HG02973 (cell line): ENCODE measurements at regions not wholly inside any gene's neighbourhood (a gene's known extent, or its start where the extent isn't known, plus 50 kb on each side); places are given as distances from the start of the nearest gene placed in this dataset.
"Not testable (repeated sequence)": the region's sequence is repeated elsewhere in the genome, so short reads cannot be mapped to it uniquely, and the experiment has no call there.

Source experiments
- ATAC-seq: cut with Tn5 transposase; IDR thresholded peaks from one replicate; pipeline ENCODE4 v1.9.1; 2021; ENCODE audit warnings: moderate library complexity; ENCODE audit not compliant: unreplicated experiment

DNA sequence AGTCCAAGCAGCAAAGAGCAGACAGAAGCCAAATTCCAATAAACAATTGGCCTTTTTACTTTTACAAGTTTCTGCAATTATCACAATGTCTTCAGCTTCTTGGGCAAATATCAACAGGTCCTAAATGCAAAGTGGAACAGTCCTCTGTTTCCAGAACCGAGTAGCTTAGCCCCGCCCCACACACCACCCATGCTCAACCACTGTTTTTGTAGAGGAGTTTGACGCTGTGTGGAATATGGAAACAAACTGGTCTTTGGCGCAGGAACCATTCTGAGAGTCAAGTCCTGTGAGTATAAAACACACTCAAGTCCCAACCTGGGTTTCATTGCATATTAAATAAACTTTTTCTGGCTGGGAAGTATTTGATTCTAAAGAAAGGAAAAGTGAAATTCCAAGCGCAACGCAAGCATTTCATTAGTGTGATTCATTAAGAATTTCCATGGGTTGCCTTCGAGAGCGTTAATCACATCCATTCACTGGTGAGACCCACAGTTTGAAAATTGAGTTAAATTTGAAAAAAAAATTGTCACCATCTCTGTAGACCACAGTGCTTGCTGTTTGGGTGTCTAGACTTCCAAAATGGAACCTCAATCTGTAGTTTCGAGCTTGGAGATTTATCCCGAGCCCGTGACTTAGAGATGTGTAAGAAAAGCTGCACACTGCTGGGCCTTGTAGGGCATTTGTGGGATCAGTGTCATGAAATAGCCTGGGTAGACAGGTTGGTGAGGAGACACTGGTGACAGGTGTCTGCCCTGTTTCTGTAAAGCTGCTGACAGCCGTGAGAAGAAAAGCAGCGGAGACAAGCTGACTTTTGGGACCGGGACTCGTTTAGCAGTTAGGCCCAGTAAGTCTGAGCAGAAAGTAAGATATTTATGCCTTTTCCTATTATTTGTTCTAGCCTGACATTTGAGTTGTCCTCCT lies 96.1 kb downstream of the DAD1 start:
- no peak for ATAC-seq

DNA sequence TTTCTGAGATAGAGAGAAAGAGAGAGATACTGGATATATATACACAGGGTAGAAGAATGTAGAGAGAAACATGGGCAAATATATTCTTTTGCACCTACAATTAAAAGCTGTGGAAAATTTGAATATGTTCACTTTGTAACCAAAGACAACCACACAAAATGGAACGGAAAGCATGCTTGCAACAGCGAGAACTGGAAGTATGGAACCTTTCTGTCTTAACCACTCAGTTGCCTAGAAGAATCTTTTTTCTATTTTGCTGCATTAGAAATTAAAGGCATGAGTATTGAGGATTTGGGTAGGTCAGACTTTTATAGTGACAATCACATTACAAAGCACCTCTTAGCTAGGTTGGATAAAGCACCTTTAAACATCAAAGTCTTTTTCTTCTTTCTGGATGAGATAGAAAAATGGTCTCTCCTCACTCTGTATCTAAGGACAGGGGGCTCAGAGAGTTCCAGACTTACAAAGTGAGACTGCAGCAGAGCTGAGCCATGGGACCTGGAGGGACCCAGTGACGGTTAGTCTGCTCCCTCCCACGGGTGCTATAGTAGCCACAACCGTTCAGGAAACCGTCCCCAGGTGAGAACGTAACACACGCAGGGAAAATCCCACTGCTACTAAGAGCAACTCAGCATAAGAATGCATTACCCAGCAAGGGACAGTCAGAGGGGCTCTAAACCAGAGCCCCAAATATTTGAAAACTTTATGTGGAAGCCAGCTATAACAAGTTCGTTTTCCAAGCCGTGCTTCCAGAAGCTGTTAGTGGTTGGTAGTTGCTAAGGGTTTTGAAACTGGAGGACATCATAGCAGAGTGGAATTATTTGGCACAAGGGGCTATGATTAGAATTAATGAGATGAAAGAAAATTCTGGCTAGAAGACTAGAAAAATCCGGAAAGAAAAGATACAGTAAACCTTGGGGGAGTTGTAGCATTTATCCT lies 97.1 kb downstream of the DAD1 start:
- peak; percentile 28 for ATAC-seq

DNA sequence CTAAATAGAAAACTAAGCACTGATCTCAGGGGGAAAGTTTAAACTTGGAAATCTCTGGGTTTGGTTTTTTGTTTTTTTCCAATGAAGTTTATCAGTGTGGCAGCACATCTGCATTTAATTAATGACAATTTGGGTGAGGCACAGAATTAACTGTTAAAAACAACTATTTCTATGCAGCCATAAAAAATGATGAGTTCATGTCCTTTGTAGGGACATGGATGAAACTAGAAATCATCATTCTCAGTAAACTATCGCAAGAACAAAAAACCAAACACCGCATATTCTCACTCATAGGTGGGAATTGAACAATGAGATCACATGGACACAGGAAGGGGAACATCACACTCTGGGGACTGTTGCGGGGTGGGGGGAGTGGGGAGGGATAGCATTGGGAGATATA lies 98.0 kb downstream of the DAD1 start:
- not testable (repeated sequence) for ATAC-seq

DNA sequence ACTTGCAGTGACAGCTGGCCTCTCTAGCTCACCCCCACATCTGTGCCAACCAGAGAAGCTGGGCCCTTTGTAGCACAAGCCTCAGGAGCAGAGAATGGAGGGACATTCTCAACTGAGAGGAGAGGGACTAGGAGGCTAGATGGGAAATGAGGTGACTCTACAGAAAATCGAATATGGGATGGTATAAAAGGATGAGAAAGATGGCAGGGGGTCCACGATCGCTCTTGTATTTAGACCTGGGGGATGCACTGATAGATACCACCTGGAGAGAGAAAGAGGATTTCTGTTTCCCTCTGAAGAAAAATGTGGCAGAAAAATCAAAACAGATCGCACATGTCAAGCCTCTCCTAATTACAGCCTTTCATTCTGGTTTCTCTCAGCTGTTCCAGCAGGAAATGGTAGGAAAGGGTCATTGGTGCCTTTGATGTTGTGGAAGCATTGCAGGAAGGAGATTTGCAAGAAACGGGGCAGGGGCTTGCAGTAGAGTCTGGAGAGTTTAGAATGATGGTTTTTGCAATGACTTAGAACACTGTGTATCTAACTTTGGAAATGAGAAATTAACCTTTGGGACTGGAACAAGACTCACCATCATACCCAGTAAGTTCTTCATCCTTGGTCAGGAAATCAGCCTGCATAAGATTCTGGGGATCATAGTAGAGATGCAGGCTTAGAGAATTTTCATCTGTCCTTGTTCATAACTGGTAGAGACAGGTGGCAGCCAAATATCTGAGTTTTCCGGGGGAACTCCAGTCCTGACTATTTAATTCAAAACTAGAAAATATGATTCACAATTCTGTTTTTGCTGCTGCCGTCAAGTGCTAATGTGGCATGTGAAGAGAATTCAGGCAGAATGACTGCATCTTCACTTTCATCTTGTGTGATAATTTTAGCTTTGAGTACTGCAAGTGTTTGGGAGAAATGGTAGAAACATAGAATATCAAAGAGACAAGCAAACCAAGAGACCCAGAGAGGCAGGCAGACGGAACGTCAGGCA lies 98.8 kb downstream of the DAD1 start:
- ATAC-seq, result no peak

GRCh38 chr14:22489244-22489545 lies 99.8 kb downstream of the DAD1 start:
- no peak for ATAC-seq

- ATAC-seq, result no peak
These were observed 100.3 kb downstream of the DAD1 start for GRCh38 chr14:22488522-22489243.

DNA sequence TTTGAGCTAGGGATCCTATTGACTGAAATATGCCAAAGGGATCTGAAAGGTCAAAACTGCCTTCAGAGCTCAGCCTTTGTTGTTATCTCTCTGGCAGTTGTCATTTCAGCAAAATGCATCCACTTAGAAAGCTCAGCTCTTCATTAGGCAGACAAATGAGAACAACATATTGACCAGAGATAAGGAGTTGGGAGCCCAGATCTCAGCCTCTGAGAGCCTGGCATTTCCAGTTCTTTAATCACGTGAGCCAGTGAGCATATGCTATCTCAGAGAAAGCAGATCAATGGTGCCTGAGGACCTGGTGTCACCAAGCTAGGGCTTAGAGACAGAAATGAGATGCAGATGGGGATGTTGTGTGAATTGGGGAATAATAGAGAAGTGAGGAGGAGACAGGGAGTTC lies 101.1 kb downstream of the DAD1 start:
- no peak for ATAC-seq

GRCh38 chr14:22487401-22487800 lies 101.6 kb downstream of the DAD1 start:
- ATAC-seq, result no peak

GRCh38 chr14:22486675-22487074 lies 102.3 kb downstream of the DAD1 start:
- no peak for ATAC-seq

DNA sequence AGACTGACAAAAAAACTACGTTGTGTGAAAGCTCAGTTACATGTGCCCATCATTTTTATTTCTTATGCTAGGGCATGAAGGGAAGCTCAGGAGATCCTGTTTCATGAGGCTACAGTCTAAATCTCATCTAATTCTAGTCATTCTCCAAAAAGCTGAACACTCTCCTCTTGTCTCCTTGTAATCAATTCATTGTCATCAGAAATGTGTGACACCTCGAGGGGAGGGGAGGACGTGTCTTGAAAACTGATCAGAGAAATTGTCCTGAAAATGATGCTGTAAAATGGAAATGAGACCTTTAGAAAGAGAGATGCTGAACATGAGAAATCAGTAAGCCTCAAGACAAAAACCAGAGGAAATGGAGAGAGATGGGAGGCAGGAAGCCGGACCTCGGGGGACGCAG lies 103.4 kb downstream of the DAD1 start:
- ATAC-seq, result no peak

DNA sequence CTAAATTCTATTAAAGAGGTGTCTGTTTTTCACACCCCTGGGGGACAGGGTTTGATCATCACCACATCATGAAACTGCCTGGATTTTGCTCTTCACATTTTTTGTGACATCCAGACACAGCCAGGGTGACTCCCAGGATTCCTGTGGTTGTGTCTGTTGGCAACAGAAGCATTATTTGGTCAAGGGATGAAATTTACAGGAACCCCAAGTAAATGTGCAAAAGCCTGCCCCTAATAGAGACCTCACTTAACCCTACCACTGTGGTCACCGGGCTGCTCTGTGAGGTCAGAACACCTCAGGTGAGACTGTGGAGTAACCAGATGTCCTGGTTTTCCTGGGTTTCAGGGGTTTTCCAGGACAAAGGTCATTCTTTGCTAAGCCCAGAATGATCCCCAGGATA lies 103.8 kb downstream of the DAD1 start:
- no peak for ATAC-seq

GRCh38 chr14:22484632-22485031 lies 104.4 kb downstream of the DAD1 start:
- ATAC-seq, result no peak

GRCh38 chr14:22483863-22484593 lies 105.0 kb downstream of the DAD1 start:
- no peak for ATAC-seq

DNA sequence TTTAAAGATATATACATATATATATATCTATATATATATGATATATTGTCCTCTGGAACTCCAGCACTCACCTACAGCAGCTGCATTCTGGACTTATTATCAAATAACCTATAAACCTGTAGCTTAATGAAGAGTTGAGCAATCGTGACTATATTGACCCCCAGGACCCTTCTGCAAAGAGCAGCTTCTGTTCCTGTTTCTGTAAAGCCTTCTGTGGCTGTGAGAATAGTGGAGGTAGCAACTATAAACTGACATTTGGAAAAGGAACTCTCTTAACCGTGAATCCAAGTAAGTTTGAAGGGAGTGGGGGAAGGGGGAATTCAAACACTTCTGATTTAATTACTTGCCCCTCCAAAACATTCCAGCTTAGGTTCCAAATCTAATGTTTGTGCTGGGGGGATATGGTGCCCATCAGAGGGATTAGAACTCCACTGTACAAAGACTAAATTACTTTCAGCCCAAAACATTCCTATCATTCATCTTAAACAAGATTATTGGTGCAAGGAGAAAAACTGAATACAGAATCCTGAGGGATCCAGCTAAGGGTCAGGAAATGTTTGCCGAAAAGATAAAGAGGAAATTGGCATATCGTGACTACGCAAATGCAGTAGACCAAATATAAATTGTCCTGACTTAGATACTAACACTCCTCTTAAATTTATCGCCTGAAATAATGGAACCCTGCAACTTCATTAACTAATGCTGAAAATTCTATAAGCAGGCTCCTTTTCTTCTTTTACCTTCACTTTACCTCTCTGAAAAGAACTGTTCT lies 106.1 kb downstream of the DAD1 start:
- ATAC-seq, result no peak

DNA sequence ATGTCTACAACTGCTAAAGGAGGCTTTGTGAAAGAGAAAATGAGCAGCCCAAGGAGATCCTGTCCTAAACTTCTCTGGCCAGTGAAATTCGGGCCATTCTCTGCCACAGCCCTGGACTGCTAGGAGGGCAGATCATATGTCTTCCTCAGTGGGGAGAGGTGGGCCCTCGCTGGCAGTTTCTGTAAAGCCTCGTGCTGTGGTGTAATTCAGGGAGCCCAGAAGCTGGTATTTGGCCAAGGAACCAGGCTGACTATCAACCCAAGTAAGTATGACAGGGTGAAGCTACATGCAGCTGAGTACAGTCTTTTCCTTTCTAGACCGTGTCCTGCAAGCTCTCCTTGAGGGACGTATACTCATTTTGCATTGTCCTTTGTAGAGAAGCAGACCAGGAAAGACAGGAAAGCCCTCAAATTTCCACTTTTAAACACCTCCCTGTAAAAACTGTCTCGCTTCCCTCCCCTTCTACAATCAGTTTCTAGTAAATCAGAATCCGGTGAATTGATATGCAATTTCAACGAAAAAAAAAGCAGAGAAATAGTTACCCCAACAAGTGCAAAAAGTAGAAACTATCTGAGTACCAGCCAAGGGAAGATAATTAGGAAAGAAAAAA lies 106.8 kb downstream of the DAD1 start:
- no peak for ATAC-seq

- no peak for ATAC-seq
These were observed 107.5 kb downstream of the DAD1 start for GRCh38 chr14:22481546-22481945.

- no peak for ATAC-seq
These were observed 109.1 kb downstream of the DAD1 start for GRCh38 chr14:22479776-22480464.

DNA sequence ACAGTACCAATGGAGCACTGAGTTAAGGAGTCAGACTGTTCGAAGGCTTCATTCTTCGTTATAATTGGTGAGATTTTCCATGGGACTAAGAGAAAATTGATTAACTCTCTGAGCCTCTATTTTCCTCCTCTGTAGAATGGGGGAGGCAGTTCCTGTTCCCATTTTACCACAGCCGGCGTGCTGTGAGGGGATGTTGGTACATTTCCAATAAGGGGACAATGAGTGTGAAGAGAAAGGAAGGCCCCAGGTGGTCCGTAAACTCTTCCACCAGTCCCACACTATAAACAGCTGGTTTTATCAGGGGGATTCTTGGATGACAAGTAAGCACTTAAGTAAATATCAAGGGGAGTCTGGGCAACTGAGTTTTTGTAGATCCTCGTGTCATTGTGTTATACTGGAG lies 109.9 kb downstream of the DAD1 start:
- no peak for ATAC-seq
